ENCODE measurements at regions not wholly inside any gene's neighbourhood (a gene's known extent, or its start where the extent isn't known, plus 50 kb on each side); places are given as distances from the start of the nearest gene placed in this dataset.
"Not testable (repeated sequence)": the region's sequence is repeated elsewhere in the genome, so short reads cannot be mapped to it uniquely, and the experiment has no call there.

DNA sequence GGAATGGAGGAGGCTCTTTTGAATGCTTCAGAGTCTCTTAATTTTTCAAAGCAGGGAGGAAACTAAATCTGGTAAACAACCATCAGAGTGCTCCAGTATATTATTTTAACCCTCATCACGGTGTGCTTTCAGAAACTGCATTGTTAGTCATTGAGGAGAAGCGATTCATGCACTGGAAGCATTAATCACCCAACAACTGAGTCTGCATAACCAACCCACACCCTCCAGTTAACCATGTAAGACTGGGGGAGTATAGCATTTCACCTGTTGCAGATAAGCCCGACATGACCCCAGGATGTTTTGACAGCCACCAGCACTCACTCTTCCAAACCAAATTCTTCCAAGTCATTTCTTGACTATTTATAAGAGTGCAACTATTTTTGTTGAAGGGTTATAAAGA, 257.6 kb downstream of the GATA3 start:
- no peak overlapping the region for H3K27ac ChIP-seq
- DNase-seq (ENCODE audit: low spot score) = no peak
- ChIA-PET CTCF (interaction anchor here (0.7 kb wide), 1 partner anchor 398 kb away, joined by 3 read pairs; no protein-coding TSS in a partner anchor), POLR2A (ENCODE audit: low non-redundant PET) (no interaction called here)
- no peak for TF ChIP-seq CTCF (conservative IDR thresholded peaks at IDR 0.05; ENCODE audit: low read depth)

DNA sequence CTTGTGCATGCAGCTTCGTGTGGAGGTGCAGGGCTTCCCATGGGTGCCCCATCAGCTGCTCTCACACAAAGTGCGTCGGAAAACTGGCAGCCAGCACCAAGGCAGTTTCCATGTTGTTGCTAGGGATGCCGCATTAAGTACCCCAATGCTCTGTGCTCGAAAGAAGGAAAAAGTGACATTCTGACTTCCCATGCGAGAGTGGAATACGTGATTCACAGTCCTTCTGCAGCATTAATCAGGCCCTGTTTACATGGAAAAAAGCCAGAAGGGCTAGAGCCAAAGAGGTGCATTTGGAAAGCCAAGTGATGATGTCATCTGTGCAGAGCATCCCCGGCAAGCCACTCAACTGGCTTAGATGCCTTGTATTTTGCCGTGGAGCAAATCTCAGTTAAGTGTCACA, 258.3 kb downstream of the GATA3 start:
- H3K27ac ChIP-seq = no peak overlapping the region
- ChIA-PET POLR2A (ENCODE audit: low non-redundant PET) (no interaction called here), CTCF (interaction anchor here (0.7 kb wide), 1 partner anchor 398 kb away, joined by 3 read pairs; no protein-coding TSS in a partner anchor)
- no peak for DNase-seq (ENCODE audit: low spot score)
- TF ChIP-seq CTCF (conservative IDR thresholded peaks at IDR 0.05; ENCODE audit: low read depth) = no peak

GRCh38 chr10:8314486-8314885, 260.0 kb downstream of the GATA3 start:
- no peak overlapping the region for H3K27ac ChIP-seq
- POLR2A ChIA-PET (ENCODE audit: low non-redundant PET) = no interaction called here
- CTCF ChIA-PET = no interaction called here
- no peak for DNase-seq (ENCODE audit: low spot score)
- TF ChIP-seq CTCF (conservative IDR thresholded peaks at IDR 0.05; ENCODE audit: low read depth) = no peak

- POLR2A ChIA-PET (ENCODE audit: low non-redundant PET) = no interaction called here
- CTCF ChIA-PET = interaction anchor here (0.7 kb wide), 1 partner anchor 688 kb away, joined by 4 read pairs; no protein-coding TSS in a partner anchor
- no peak overlapping the region for H3K27ac ChIP-seq
- DNase-seq (ENCODE audit: low spot score) = no peak
- no peak for TF ChIP-seq CTCF (conservative IDR thresholded peaks at IDR 0.05; ENCODE audit: low read depth)
These were observed 261.1 kb downstream of the GATA3 start for GRCh38 chr10:8315619-8316021.

GRCh38 chr10:8316284-8316683, 261.8 kb downstream of the GATA3 start:
- no peak for DNase-seq (ENCODE audit: low spot score)
- no peak for TF ChIP-seq CTCF (conservative IDR thresholded peaks at IDR 0.05; ENCODE audit: low read depth)
- POLR2A ChIA-PET (ENCODE audit: low non-redundant PET) = no interaction called here
- CTCF ChIA-PET = no interaction called here
- no peak overlapping the region for H3K27ac ChIP-seq

- CTCF ChIA-PET = interaction anchor here (0.6 to 0.9 kb wide), 2 partner anchors 83 to 105 kb away, joined by 3 to 4 read pairs; no protein-coding TSS in a partner anchor
- DNase-seq (ENCODE audit: low spot score); POLR2A ChIA-PET (ENCODE audit: low non-redundant PET); H3K27ac ChIP-seq: not testable (repeated sequence)
These were observed 263.9 kb downstream of the GATA3 start for GRCh38 chr10:8318429-8318828.

DNA sequence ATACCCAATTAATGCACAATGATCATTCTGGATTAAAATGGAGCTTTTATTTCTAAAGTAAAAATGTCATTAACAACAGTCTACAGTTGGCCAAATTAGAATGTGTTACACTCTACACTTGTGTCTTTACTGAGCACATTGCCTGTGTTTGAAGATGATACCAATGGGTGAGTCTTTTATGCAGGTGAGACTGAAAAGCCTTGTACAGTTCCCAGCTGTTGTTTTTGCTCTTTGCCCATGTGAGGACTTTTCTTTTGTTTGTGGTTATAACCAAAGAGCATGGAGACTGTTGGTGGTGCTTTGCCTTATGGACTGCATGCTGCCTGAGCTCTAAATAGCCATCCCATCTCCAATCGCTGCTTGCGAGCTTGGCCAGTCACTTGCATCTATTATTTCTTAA, 264.5 kb downstream of the GATA3 start:
- TF ChIP-seq CTCF (conservative IDR thresholded peaks at IDR 0.05; ENCODE audit: low read depth) = no peak
- ChIA-PET CTCF (interaction anchor here (0.6 to 0.9 kb wide), 2 partner anchors 83 to 104 kb away, joined by 3 to 4 read pairs; no protein-coding TSS in a partner anchor), POLR2A (ENCODE audit: low non-redundant PET) (no interaction called here)
- no peak for DNase-seq (ENCODE audit: low spot score)
- no peak overlapping the region for H3K27ac ChIP-seq

Measured in RWPE1 (cell line).